IPS-18a (cell line): ENCODE measurements at regions not wholly inside any gene's neighbourhood (a gene's known extent, or its start where the extent isn't known, plus 50 kb on each side); places are given as distances from the start of the nearest gene placed in this dataset.

ENCODE experiments used
- H3K27ac ChIP-seq: one replicate; pipeline ENCODE4 v1.5.1; 2013; ENCODE audit warnings: low read length
- H3K27me3 ChIP-seq: one replicate; pipeline ENCODE4 v1.6.1; 2013; ENCODE audit warnings: mild to moderate bottlenecking, low read length; ENCODE audit not compliant: control insufficient read depth, insufficient read depth
- H3K36me3 ChIP-seq: one replicate; pipeline ENCODE4 v1.6.1; 2013; ENCODE audit warnings: low read depth, low read length; ENCODE audit not compliant: control insufficient read depth
- H3K4me1 ChIP-seq: one replicate; pipeline ENCODE4 v1.6.1; 2013; ENCODE audit warnings: low read depth, low read length; ENCODE audit not compliant: control insufficient read depth
- H3K4me3 ChIP-seq: one replicate; pipeline ENCODE4 v1.5.1; 2013; ENCODE audit warnings: low read length
- H3K9ac ChIP-seq: one replicate; pipeline ENCODE4 v1.6.1; 2013; ENCODE audit warnings: mild to moderate bottlenecking, low read length, moderate library complexity
- H3K9me3 ChIP-seq: one replicate; pipeline ENCODE4 v1.6.1; 2013; ENCODE audit warnings: low read depth, low read length; ENCODE audit not compliant: control insufficient read depth

DNA sequence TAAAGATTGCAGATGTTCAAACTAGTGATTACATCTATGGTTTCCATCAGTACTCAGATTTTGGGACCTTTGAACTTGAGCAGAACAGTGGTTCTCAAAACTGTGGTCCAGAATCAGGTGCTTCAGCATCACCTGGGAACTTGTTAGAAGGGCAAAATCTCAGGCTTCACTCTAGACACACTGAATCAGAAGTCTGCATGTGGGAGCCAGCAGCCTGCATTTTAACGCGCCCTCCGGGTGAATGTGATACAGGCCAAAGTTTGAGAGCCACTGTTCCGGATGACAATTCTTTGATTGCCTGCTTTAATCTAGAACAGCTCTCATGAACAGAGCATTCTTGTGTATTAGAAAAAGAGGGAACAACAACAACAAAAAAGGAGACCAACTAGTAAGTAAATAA is 261.7 kb downstream of the GPD2 start:
- H3K27me3 ChIP-seq, result no peaks in the 10 kb centered on the region
- H3K9me3 ChIP-seq, result no peaks in the 10 kb centered on the region
- H3K27ac ChIP-seq, result no peak overlapping the region
- H3K4me1 ChIP-seq, result peaks cover 42% of the 10 kb centered on the region
- H3K36me3 ChIP-seq, result no peaks in the 10 kb centered on the region
- H3K9ac ChIP-seq, result no peak overlapping the region
- H3K4me3 ChIP-seq, result no peak overlapping the region

DNA sequence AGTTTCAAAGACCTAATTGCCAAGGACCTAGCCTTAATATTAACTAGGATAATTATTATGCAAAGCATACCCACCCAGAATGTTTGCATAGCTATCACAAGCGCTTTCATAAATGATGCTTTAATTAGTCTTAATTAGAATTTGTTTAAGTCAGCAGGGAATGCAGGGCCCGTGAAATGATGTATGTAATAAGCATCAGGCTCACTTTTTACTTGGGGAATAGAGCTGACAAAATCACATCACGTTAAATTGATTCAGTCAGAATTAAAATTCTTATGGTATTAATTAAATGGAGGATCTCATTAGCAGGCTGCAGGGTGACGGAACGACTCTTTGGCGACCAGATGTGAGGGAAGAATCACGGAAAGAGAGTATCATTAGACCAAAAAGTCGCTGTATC is 264.5 kb downstream of the GPD2 start:
- no peak overlapping the region for H3K9ac ChIP-seq
- H3K4me3 ChIP-seq, result no peak overlapping the region
- no peaks in the 10 kb centered on the region for H3K36me3 ChIP-seq
- no peak overlapping the region for H3K27ac ChIP-seq
- H3K9me3 ChIP-seq, result no peaks in the 10 kb centered on the region
- peaks cover 45% of the 10 kb centered on the region for H3K4me1 ChIP-seq
- H3K27me3 ChIP-seq, result no peaks in the 10 kb centered on the region

- no peaks in the 10 kb centered on the region for H3K27me3 ChIP-seq
- H3K36me3 ChIP-seq, result no peaks in the 10 kb centered on the region
- H3K9me3 ChIP-seq, result no peaks in the 10 kb centered on the region
- no peak overlapping the region for H3K27ac ChIP-seq
- no peak overlapping the region for H3K9ac ChIP-seq
- peaks cover 45% of the 10 kb centered on the region for H3K4me1 ChIP-seq
- H3K4me3 ChIP-seq, result no peak overlapping the region
Observed at GRCh38 chr2:156702541-156702940, 266.4 kb downstream of the GPD2 start.

DNA sequence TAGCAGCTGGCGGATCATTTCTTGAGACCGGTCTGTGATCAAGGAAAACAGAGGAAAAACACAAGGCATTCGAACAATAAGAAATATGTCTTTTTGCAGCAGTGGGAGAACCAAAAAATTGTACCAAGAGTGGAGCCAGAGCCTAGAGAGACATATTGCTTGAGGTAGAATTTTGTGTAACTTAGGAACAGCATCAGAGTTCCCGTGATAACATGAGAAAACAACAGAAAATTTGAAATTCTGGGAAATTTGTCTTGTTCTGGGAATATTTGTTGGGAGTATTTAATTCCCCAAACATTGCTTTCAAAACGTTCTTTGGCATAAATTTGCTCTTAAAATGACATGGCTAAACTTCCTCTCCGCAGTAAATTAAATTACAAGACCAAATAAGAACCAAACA is 267.5 kb downstream of the GPD2 start:
- H3K9me3 ChIP-seq, result no peaks in the 10 kb centered on the region
- no peaks in the 10 kb centered on the region for H3K27me3 ChIP-seq
- no peak overlapping the region for H3K27ac ChIP-seq
- peaks cover 45% of the 10 kb centered on the region for H3K4me1 ChIP-seq
- no peaks in the 10 kb centered on the region for H3K36me3 ChIP-seq
- H3K4me3 ChIP-seq, result no peak overlapping the region
- H3K9ac ChIP-seq, result no peak overlapping the region

GRCh38 chr2:156704132-156704531 is 268.0 kb downstream of the GPD2 start:
- no peak overlapping the region for H3K4me3 ChIP-seq
- H3K4me1 ChIP-seq, result peaks cover 45% of the 10 kb centered on the region
- H3K27ac ChIP-seq, result no peak overlapping the region
- no peaks in the 10 kb centered on the region for H3K27me3 ChIP-seq
- H3K9ac ChIP-seq, result no peak overlapping the region
- no peaks in the 10 kb centered on the region for H3K36me3 ChIP-seq
- no peaks in the 10 kb centered on the region for H3K9me3 ChIP-seq

- Histone ChIP-seq H3K27me3 (no peaks in the 10 kb centered on the region), H3K9me3 (no peaks in the 10 kb centered on the region), H3K27ac (no peak overlapping the region), H3K4me1 (peaks cover 43% of the 10 kb centered on the region), H3K4me3 (no peak overlapping the region), H3K9ac (no peak overlapping the region), H3K36me3 (no peaks in the 10 kb centered on the region)
Observed at GRCh38 chr2:156704617-156705016, 268.4 kb downstream of the GPD2 start.

DNA sequence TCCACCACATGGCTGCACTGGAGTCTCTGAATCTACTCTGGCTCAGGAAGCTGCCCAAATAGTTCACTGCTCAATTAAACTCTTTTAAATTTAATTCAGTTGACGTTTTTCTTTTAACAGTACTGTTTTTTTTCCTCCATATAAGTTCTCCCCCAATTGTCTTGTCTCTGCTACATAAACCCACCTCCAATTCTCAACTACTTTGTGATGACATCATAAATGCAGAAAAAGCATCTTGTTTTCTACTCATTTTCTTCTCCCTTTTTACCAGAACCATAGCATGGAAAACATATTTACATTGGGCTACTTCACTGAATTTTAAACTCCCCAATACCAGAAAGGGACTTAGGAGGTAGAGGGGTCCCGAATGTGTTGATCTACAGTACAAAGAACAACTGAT is 270.4 kb downstream of the GPD2 start:
- Histone ChIP-seq H3K27me3 (no peaks in the 10 kb centered on the region), H3K9ac (no peak overlapping the region), H3K4me3 (no peak overlapping the region), H3K9me3 (no peaks in the 10 kb centered on the region), H3K4me1 (peaks cover 24% of the 10 kb centered on the region), H3K27ac (no peak overlapping the region), H3K36me3 (no peaks in the 10 kb centered on the region)

- Histone ChIP-seq H3K4me1 (peaks cover 10% of the 10 kb centered on the region), H3K27ac (no peak overlapping the region), H3K9me3 (no peaks in the 10 kb centered on the region), H3K36me3 (no peaks in the 10 kb centered on the region), H3K4me3 (no peak overlapping the region), H3K27me3 (no peaks in the 10 kb centered on the region), H3K9ac (no peak overlapping the region)
Observed at GRCh38 chr2:156708051-156708450, 271.9 kb downstream of the GPD2 start.

DNA sequence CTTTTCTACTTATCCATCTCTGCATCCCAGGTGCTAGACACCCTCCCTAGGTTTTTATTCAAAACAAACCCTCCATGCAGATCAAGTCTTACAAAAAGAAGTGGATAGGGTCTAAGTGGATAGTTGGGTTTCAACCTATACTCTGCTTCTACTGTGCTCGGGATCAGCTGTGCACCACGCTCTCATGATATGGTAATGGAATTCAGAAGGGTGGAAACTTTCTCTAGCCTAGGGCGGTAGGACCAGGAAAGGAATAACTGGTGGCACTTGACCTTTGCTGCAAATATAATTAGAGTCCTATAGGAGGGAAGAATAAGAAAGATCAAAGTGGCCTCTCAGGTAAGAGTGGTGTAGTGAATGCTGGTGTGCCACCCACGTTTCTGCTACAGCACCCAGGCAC is 272.9 kb downstream of the GPD2 start:
- no peaks in the 10 kb centered on the region for H3K27me3 ChIP-seq
- H3K9ac ChIP-seq, result no peak overlapping the region
- no peak overlapping the region for H3K27ac ChIP-seq
- H3K4me3 ChIP-seq, result no peak overlapping the region
- no peaks in the 10 kb centered on the region for H3K36me3 ChIP-seq
- peaks cover 5% of the 10 kb centered on the region for H3K4me1 ChIP-seq
- no peaks in the 10 kb centered on the region for H3K9me3 ChIP-seq

- Histone ChIP-seq H3K9ac (no peak overlapping the region), H3K4me1 (no peaks in the 10 kb centered on the region), H3K4me3 (no peak overlapping the region), H3K9me3 (no peaks in the 10 kb centered on the region), H3K27me3 (no peaks in the 10 kb centered on the region), H3K36me3 (no peaks in the 10 kb centered on the region), H3K27ac (no peak overlapping the region)
Observed at GRCh38 chr2:156719036-156719435, 282.9 kb downstream of the GPD2 start.

- H3K27me3 ChIP-seq, result no peaks in the 10 kb centered on the region
- peaks cover 28% of the 10 kb centered on the region for H3K4me1 ChIP-seq
- no peaks in the 10 kb centered on the region for H3K9me3 ChIP-seq
- no peaks in the 10 kb centered on the region for H3K36me3 ChIP-seq
- H3K9ac ChIP-seq, result no peak overlapping the region
- no peak overlapping the region for H3K4me3 ChIP-seq
- no peak overlapping the region for H3K27ac ChIP-seq
Observed at GRCh38 chr2:156727867-156728266, 291.7 kb downstream of the GPD2 start.

DNA sequence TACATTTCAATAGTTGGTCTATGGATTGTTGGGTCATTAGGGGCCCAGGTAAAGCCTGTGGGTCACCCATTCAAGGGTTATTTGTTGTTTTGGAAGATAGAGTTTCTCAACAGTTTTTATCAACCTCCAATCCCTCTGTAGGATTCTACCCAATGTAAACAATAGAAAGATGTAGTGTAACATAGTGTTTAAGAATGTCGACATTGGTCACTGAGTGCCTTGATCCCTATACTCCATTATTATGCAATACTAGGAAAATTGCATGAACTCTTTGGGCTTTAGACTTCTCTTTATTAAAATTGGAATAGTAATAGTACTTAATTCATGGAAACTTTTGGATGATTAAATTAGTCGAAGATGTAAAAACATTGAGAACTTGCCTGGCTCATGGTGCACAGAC is 292.1 kb downstream of the GPD2 start:
- H3K27me3 ChIP-seq, result no peaks in the 10 kb centered on the region
- peaks cover 28% of the 10 kb centered on the region for H3K4me1 ChIP-seq
- H3K27ac ChIP-seq, result no peak overlapping the region
- H3K9me3 ChIP-seq, result no peaks in the 10 kb centered on the region
- H3K9ac ChIP-seq, result no peak overlapping the region
- H3K4me3 ChIP-seq, result no peak overlapping the region
- H3K36me3 ChIP-seq, result no peaks in the 10 kb centered on the region
